ENCODE measurements at regions not wholly inside any gene's neighbourhood (a gene's known extent, or its start where the extent isn't known, plus 50 kb on each side); places are given as distances from the start of the nearest gene placed in this dataset.

- dilution Hi-C loops (cut with HindIII; ENCODE audit: low sequenced_read_pairs, unreplicated experiment), result no loop called here
- intact Hi-C loops (cut with micrococcal nuclease), result no loop called here
- no peak overlapping the region for H2BK15ac ChIP-seq (ENCODE audit: low read depth, low read length)
- no peak overlapping the region for H4K91ac ChIP-seq (ENCODE audit: insufficient read depth, low read depth, low read length)
- H3K14ac ChIP-seq (replicated peaks; ENCODE audit: low read depth, low read length), result no peak overlapping the region
- H3K36me3 ChIP-seq (ENCODE audit: control insufficient read depth, insufficient read depth, low read length), result no peaks in the 10 kb centered on the region
- H3K9me1 ChIP-seq (ENCODE audit: insufficient read depth, low read length), result no peaks in the 10 kb centered on the region
- in situ Hi-C loops (cut with MboI; ENCODE audit: low sequenced_read_pairs), result no loop called here
- no peaks in the 10 kb centered on the region for H3K79me1 ChIP-seq (ENCODE audit: low read depth in 1 of 2, low read length in 2 of 2)
- no peak overlapping the region for H3K4me3 ChIP-seq (ENCODE audit: insufficient read depth, low read depth, low read length)
- no peaks in the 10 kb centered on the region for H3K27me3 ChIP-seq (ENCODE audit: control insufficient read depth, insufficient read depth, low read length)
- H3K4me1 ChIP-seq (ENCODE audit: control insufficient read depth, insufficient read depth, low read length), result peaks cover 9% of the 10 kb centered on the region
- no TSS peak for BruUV-seq (replicated peaks)
- H2AK9ac ChIP-seq (replicated peaks; ENCODE audit: low read depth, low read length, poor library complexity), result no peak overlapping the region
- H3K9ac ChIP-seq (ENCODE audit: low read depth, low read length), result no peak overlapping the region
- no peak overlapping the region for H4K8ac ChIP-seq (ENCODE audit: low read depth in 2 of 2, low read length in 2 of 2)
- TF ChIP-seq USF2 (IDR thresholded peaks at IDR 0.05; ENCODE audit: low read depth, low read length) (no peak), ELK1 (IDR thresholded peaks at IDR 0.05; ENCODE audit: borderline replicate concordance, low read depth, low read length) (no peak), CHD1 (IDR thresholded peaks at IDR 0.05; ENCODE audit: low read depth, low read length) (no peak), SMC3 (IDR thresholded peaks at IDR 0.05; ENCODE audit: low read depth, low read length) (no peak), POLR2A (IDR thresholded peaks at IDR 0.05; ENCODE audit: low read depth, low read length) (no peak), NFE2L2 (IDR thresholded peaks at IDR 0.05; ENCODE audit: low read depth, low read length) (no peak), MAZ (IDR thresholded peaks at IDR 0.05; ENCODE audit: borderline replicate concordance, low read depth, low read length) (no peak), FOS (IDR thresholded peaks at IDR 0.05; ENCODE audit: low read depth, low read length) (no peak), RAD21 (IDR thresholded peaks at IDR 0.05; ENCODE audit: low read length) (no peak), MXI1 (IDR thresholded peaks at IDR 0.05; ENCODE audit: borderline replicate concordance, low read depth, low read length) (no peak), CEBPB (IDR thresholded peaks at IDR 0.05; ENCODE audit: low read depth, low read length) (no peak), CTCF (conservative IDR thresholded peaks at IDR 0.05; ENCODE audit: low read depth, low read length) (no peak), RCOR1 (IDR thresholded peaks at IDR 0.05; ENCODE audit: insufficient replicate concordance, low read length) (no peak), RFX5 (IDR thresholded peaks at IDR 0.05; ENCODE audit: low read depth, low read length) (no peak), BHLHE40 (IDR thresholded peaks at IDR 0.05; ENCODE audit: low read depth, low read length) (no peak), MAFK (IDR thresholded peaks at IDR 0.05; ENCODE audit: low read depth, low read length) (no peak)
- H2BK20ac ChIP-seq (ENCODE audit: low read depth, low read length), result no peak overlapping the region
- no peak overlapping the region for H3K56ac ChIP-seq (ENCODE audit: extremely low read depth, insufficient read depth, low read length)
- H4K5ac ChIP-seq (ENCODE audit: low read depth, low read length), result no peak overlapping the region
- H3K4me2 ChIP-seq (ENCODE audit: low read depth, low read length), result no peak overlapping the region
- ChIA-PET CTCF (no interaction called here), POLR2A (ENCODE audit: unreplicated experiment) (no interaction called here)
- no peaks in the 10 kb centered on the region for H3K9me3 ChIP-seq (ENCODE audit: control insufficient read depth, insufficient read depth, low read length)
- no peak overlapping the region for H3K4ac ChIP-seq (ENCODE audit: low read depth, low read length)
- no peak overlapping the region for H3K27ac ChIP-seq (ENCODE audit: insufficient read depth, low read length)
- H2BK5ac ChIP-seq (ENCODE audit: low read depth, low read length, poor library complexity, severe bottlenecking), result no peak overlapping the region
- no peak overlapping the region for H2BK120ac ChIP-seq (ENCODE audit: low read depth, low read length)
- ATAC-seq (ENCODE audit: low read depth), result no peak
- H3K23ac ChIP-seq (ENCODE audit: low read depth, low read length), result no peak overlapping the region
- H3K18ac ChIP-seq (ENCODE audit: low read depth, low read length), result no peak overlapping the region
- no peaks in the 10 kb centered on the region for H4K20me1 ChIP-seq (ENCODE audit: insufficient read depth, low read length)
- H2AK5ac ChIP-seq (ENCODE audit: low read depth, low read length), result no peak overlapping the region
- DNase-seq, result no peak
- 65% methylated on average over 5 of the region's 29 CpGs; no CpG with 5 or more reads in 1 of the 2 experiments for WGBS, 2 experiments (ENCODE audit: extremely low coverage in 2 of 2, insufficient read length in 1 of 2)
- no peak overlapping the region for H2AFZ ChIP-seq (replicated peaks; ENCODE audit: low read length, poor library complexity)
These were observed 344.5 kb downstream of the AEBP2 start for GRCh38 chr12:19783547-19784444.
